K562 (cell line): ENCODE measurements at regions not wholly inside any gene's neighbourhood (a gene's known extent, or its start where the extent isn't known, plus 50 kb on each side); places are given as distances from the start of the nearest gene placed in this dataset.

ENCODE experiments used
- ARHGAP35 ChIP-seq: fragments of 450-650 bp; IDR thresholded peaks from 2 replicates; pipeline ENCODE4 v1.6.1; 2018; ENCODE audit not compliant: partially characterized antibody

GRCh38 chr5:103330875-103331274 is 72.3 kb downstream of the MACIR start (continued):
- TF ChIP-seq ARHGAP35, result no peak
